Panc1 (cell line): ENCODE measurements at regions not wholly inside any gene's neighbourhood (a gene's known extent, or its start where the extent isn't known, plus 50 kb on each side); places are given as distances from the start of the nearest gene placed in this dataset.

ENCODE experiments used
- CTCF ChIP-seq: fragments of 450-650 bp; IDR thresholded peaks from 2 replicates; pipeline ENCODE4 v1.5.1; 2017; ENCODE audit warnings: mild to moderate bottlenecking
- POLR2AphosphoS5 ChIP-seq: IDR thresholded peaks from 2 replicates; pipeline ENCODE4 v1.6.1; 2012; ENCODE audit warnings: mild to moderate bottlenecking, low read depth, low read length, moderate library complexity
- REST ChIP-seq, 2 experiments: IDR thresholded peaks; 2 replicates each; pipeline ENCODE4 v1.6.1; 2011 to 2012; ENCODE audit warnings: low read depth in 2 of 2, control low read depth in 1 of 2, low read length in 1 of 2, mild to moderate bottlenecking in 1 of 2, moderate library complexity in 1 of 2; ENCODE audit not compliant: insufficient read depth in 1 of 2
- SIN3A ChIP-seq: IDR thresholded peaks from 2 replicates; pipeline ENCODE4 v1.6.1; 2012; ENCODE audit warnings: low read depth, mild to moderate bottlenecking, low read length, moderate library complexity, borderline replicate concordance; ENCODE audit not compliant: insufficient read depth
- TCF7L2 ChIP-seq: IDR thresholded peaks from 2 replicates; pipeline ENCODE4 v1.6.1; 2011; ENCODE audit warnings: mild to moderate bottlenecking, low read depth, low read length, inconsistent platforms

- no peak for TF ChIP-seq POLR2AphosphoS5
- TF ChIP-seq CTCF, result no peak
- no peak for TF ChIP-seq REST (IDR thresholded peaks at IDR 0.05; ENCODE audit: insufficient read depth in 1 of 2, low read depth in 2 of 2, low read length in 1 of 2)
- TF ChIP-seq SIN3A, result no peak
- TF ChIP-seq TCF7L2, result no peak
Observed at GRCh38 chr1:68344208-68344607, 105.5 kb downstream of the RPE65 start.
